NCI-H1105 (cell line): ENCODE measurements at regions not wholly inside any gene's neighbourhood (a gene's known extent, or its start where the extent isn't known, plus 50 kb on each side); places are given as distances from the start of the nearest gene placed in this dataset.
"Not testable (repeated sequence)": the region's sequence is repeated elsewhere in the genome, so short reads cannot be mapped to it uniquely, and the experiment has no call there.

Experiments used
- DNase-seq: peaks from one replicate; lab custom pipeline; 2025; lab: John Stamatoyannopoulos, UW

GRCh38 chr5:88615767-88616166 lies 267.2 kb downstream of the MEF2C start:
- DNase-seq = not testable (repeated sequence)

- DNase-seq = no peak
Measured at GRCh38 chr5:88613051-88613450, 269.9 kb downstream of the MEF2C start.

GRCh38 chr5:88610586-88610985 lies 272.4 kb downstream of the MEF2C start:
- DNase-seq = no peak

GRCh38 chr5:88607492-88607891 lies 275.5 kb downstream of the MEF2C start:
- DNase-seq = no peak

- DNase-seq = no peak
Measured at GRCh38 chr5:88606626-88607025, 276.4 kb downstream of the MEF2C start.

- DNase-seq = no peak
Measured at GRCh38 chr5:88606173-88606572, 276.8 kb downstream of the MEF2C start.

- no peak for DNase-seq
Measured at GRCh38 chr5:88602584-88602983, 280.4 kb downstream of the MEF2C start.

- no peak for DNase-seq
Measured at GRCh38 chr5:88594441-88594840, 288.5 kb downstream of the MEF2C start.

- DNase-seq = no peak
Measured at GRCh38 chr5:88588609-88589008, 294.4 kb downstream of the MEF2C start.

- DNase-seq = no peak
Measured at GRCh38 chr5:88583471-88583870, 299.5 kb downstream of the MEF2C start.

GRCh38 chr5:88558366-88558765 lies 289.7 kb upstream of the TMEM161B start:
- DNase-seq = no peak

GRCh38 chr5:88557881-88558280 lies 289.2 kb upstream of the TMEM161B start:
- DNase-seq = no peak

GRCh38 chr5:88557131-88557530 lies 288.5 kb upstream of the TMEM161B start:
- no peak for DNase-seq

GRCh38 chr5:88556406-88556805 lies 287.8 kb upstream of the TMEM161B start:
- DNase-seq = no peak

GRCh38 chr5:88555674-88556073 lies 287.0 kb upstream of the TMEM161B start:
- no peak for DNase-seq

- DNase-seq = no peak
Measured at GRCh38 chr5:88553986-88554385, 285.3 kb upstream of the TMEM161B start.

GRCh38 chr5:88553136-88553875 lies 284.7 kb upstream of the TMEM161B start:
- no peak for DNase-seq

- DNase-seq = no peak
Measured at GRCh38 chr5:88552426-88552825, 283.8 kb upstream of the TMEM161B start.

- DNase-seq = no peak
Measured at GRCh38 chr5:88551724-88552345, 283.2 kb upstream of the TMEM161B start.

- no peak for DNase-seq
Measured at GRCh38 chr5:88550736-88551135, 282.1 kb upstream of the TMEM161B start.

GRCh38 chr5:88548136-88548805 lies 279.6 kb upstream of the TMEM161B start:
- DNase-seq = no peak

GRCh38 chr5:88545338-88545737 lies 276.7 kb upstream of the TMEM161B start:
- DNase-seq = no peak

- DNase-seq = no peak
Measured at GRCh38 chr5:88544671-88545070, 276.0 kb upstream of the TMEM161B start.
